Loucy (cell line): ENCODE measurements at regions not wholly inside any gene's neighbourhood (a gene's known extent, or its start where the extent isn't known, plus 50 kb on each side); places are given as distances from the start of the nearest gene placed in this dataset.

Experiments used
- EZH2phosphoT487 ChIP-seq: fragments of 200-600 bp; IDR thresholded peaks from 2 replicates; pipeline ENCODE4 v1.6.1; 2018; ENCODE audit warnings: antibody characterized with exemption, mild to moderate bottlenecking, moderate library complexity, borderline replicate concordance
- TF ChIP-seq, protein P1 (sequence below): fragments of 200-600 bp; sonication (generic); conservative IDR thresholded peaks from 2 replicates; pipeline ENCODE4 v1.5.1; 2014; ENCODE audit warnings: mild to moderate bottlenecking, antibody characterized with exemption, low read length

- TF ChIP-seq, protein P1, sequence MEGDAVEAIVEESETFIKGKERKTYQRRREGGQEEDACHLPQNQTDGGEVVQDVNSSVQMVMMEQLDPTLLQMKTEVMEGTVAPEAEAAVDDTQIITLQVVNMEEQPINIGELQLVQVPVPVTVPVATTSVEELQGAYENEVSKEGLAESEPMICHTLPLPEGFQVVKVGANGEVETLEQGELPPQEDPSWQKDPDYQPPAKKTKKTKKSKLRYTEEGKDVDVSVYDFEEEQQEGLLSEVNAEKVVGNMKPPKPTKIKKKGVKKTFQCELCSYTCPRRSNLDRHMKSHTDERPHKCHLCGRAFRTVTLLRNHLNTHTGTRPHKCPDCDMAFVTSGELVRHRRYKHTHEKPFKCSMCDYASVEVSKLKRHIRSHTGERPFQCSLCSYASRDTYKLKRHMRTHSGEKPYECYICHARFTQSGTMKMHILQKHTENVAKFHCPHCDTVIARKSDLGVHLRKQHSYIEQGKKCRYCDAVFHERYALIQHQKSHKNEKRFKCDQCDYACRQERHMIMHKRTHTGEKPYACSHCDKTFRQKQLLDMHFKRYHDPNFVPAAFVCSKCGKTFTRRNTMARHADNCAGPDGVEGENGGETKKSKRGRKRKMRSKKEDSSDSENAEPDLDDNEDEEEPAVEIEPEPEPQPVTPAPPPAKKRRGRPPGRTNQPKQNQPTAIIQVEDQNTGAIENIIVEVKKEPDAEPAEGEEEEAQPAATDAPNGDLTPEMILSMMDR, result no peak
- no peak for TF ChIP-seq EZH2phosphoT487
Observed at GRCh38 chr7:12779947-12780346, 92.5 kb downstream of the ARL4A start.
